MM.1S (cell line): ENCODE measurements at regions not wholly inside any gene's neighbourhood (a gene's known extent, or its start where the extent isn't known, plus 50 kb on each side); places are given as distances from the start of the nearest gene placed in this dataset.

Experiments
- EZH2 ChIP-seq: fragments of 300-600 bp; sonication (generic); optimal IDR thresholded peaks from 2 replicates; pipeline ENCODE3; 2017; ENCODE audit warnings: low read depth, mild to moderate bottlenecking, antibody characterized with exemption, low read length, mixed read lengths
- TF ChIP-seq, protein P1 (sequence below): fragments of 300-600 bp; sonication (generic); IDR thresholded peaks from 2 replicates; pipeline ENCODE4 v1.5.1; 2016; ENCODE audit warnings: antibody characterized with exemption, low read length, mixed read lengths

- TF ChIP-seq, protein P1, sequence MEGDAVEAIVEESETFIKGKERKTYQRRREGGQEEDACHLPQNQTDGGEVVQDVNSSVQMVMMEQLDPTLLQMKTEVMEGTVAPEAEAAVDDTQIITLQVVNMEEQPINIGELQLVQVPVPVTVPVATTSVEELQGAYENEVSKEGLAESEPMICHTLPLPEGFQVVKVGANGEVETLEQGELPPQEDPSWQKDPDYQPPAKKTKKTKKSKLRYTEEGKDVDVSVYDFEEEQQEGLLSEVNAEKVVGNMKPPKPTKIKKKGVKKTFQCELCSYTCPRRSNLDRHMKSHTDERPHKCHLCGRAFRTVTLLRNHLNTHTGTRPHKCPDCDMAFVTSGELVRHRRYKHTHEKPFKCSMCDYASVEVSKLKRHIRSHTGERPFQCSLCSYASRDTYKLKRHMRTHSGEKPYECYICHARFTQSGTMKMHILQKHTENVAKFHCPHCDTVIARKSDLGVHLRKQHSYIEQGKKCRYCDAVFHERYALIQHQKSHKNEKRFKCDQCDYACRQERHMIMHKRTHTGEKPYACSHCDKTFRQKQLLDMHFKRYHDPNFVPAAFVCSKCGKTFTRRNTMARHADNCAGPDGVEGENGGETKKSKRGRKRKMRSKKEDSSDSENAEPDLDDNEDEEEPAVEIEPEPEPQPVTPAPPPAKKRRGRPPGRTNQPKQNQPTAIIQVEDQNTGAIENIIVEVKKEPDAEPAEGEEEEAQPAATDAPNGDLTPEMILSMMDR, result no peak
- no peak for TF ChIP-seq EZH2
These were observed 68.2 kb downstream of the RASL11A start for GRCh38 chr13:27338816-27339215.
